HK-2 (cell line): ENCODE measurements at regions not wholly inside any gene's neighbourhood (a gene's known extent, or its start where the extent isn't known, plus 50 kb on each side); places are given as distances from the start of the nearest gene placed in this dataset.

Source experiments
- DNase-seq: peaks from one replicate; pipeline ENCODE4 v3.0.0-alpha.2; 2018; ENCODE audit not compliant: unreplicated experiment

DNA sequence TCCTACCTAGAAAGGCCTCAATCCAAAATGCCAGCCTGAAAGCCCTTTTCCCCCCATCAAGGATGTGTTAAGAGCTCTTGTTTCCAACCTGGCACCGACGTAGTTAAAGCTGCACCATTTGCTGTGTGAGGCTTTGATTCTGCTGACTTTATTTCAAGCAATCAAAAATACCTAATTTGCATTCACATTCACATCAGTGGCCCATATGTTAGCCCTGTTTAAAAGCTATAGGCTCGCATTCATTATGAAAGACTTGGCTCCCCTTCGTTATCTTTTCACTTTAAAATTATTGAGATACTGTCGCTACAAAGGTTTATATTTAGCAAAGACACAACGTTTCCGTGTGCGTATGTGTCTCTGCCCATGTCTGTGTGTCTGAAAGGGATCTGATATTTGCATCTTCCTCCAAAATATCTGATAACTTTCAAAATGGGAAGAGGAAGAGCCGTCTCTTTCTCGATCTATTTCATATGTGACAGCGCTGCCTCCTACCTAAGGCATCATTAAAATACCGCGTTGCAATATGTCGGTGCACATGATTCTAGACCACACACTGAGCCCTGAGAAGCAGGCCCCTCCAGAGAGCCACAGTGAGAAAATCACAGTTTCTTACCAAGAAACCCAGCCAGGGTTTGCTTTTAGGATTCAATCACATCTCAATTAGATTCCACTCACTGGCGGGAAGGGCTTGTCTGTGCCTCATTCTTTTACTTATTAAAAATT, 57.1 kb upstream of the ITPRID1 start:
- no peak for DNase-seq

DNA sequence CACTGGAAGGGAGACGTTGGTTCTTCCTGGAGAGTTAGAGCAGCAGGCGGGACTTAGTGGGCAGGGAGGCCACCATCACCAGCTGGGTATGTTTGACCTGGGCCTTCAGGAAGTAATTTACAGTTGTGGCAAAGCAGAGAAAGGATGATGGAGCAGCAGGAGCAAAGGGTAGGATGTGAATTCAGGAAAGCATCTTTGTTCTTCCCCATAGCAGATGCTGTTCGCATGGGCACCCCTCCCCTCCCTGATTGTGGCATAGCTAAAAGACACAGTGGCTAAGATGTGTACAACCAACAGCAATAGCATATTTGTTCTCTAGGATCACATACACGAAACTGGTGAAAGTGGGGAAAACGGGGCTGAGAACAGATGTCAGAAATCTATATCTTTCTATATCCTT, 56.3 kb upstream of the ITPRID1 start:
- no peak for DNase-seq

DNA sequence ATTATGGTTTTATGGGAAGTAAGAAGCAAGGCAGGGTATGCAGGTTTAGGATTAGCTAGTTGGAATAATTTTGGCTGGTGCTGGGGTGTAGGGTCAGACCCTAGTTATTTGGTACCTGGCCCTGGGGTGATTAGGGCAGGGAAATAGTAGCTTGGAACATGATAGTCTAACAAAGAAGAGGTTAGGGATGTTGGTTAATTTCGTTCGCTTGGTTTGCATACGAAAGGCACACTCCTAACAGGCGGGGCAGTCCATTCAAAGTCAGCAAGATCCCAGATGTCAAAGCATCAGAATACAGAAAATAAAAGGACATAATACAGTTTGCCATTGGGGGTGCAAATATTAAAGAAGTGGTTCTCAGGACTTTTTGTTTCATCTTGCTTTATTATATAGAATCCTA, 55.7 kb upstream of the ITPRID1 start:
- no peak for DNase-seq

DNA sequence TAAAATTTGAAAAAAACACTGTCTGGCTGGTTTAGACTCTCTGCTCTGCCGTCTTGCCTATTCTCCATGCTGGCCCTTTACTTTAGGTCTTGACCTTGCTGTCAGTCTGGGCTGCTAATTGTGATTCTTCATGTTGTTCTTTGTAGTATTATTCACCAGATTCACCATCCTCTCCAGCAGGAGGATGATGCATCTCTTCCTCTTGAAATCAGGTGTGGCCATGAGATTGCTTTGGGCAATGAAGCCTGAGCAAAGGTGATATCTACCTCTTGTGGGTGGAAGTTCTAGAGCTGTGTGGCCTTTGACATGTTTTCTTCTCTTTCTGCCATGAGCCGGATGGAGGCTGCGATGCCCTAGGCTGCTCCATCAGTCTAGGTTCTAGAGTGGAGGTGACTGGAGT, 51.3 kb upstream of the ITPRID1 start:
- DNase-seq: no peak
